Type B pancreatic cell (in vitro differentiated cells): ENCODE measurements at regions not wholly inside any gene's neighbourhood (a gene's known extent, or its start where the extent isn't known, plus 50 kb on each side); places are given as distances from the start of the nearest gene placed in this dataset.

Experiments used
- DNase-seq: peaks from one replicate; pipeline ENCODE4 v3.0.0; 2021; ENCODE audit warnings: mixed read lengths; ENCODE audit not compliant: unreplicated experiment; ENCODE audit errors: extremely low spot score
- H3K27ac Mint-ChIP-seq: 2 replicates; pipeline ENCODE4 v1.8.0; 2021; ENCODE audit warnings: mild to moderate bottlenecking, mixed read lengths
- H3K27me3 Mint-ChIP-seq: 2 replicates; pipeline ENCODE4 v1.8.0; 2021; ENCODE audit warnings: mixed read lengths
- H3K36me3 Mint-ChIP-seq: 2 replicates; pipeline ENCODE4 v1.8.0; 2021; ENCODE audit warnings: mixed read lengths
- H3K4me1 Mint-ChIP-seq: one replicate; pipeline ENCODE4 v1.8.0; 2021; ENCODE audit warnings: mixed read lengths; ENCODE audit not compliant: unreplicated experiment
- H3K4me3 Mint-ChIP-seq: 2 replicates; pipeline ENCODE4 v1.8.0; 2021; ENCODE audit warnings: mild to moderate bottlenecking, mixed read lengths
- H3K9me3 Mint-ChIP-seq: 2 replicates; pipeline ENCODE4 v1.8.0; 2021; ENCODE audit warnings: mixed read lengths
- TF ChIP-seq, protein P1 (sequence below): fragments of 200-600 bp; sonication (generic); conservative IDR thresholded peaks from 2 replicates; pipeline ENCODE4 v1.5.0; 2021; ENCODE audit warnings: antibody characterized with exemption, mild to moderate bottlenecking

DNA sequence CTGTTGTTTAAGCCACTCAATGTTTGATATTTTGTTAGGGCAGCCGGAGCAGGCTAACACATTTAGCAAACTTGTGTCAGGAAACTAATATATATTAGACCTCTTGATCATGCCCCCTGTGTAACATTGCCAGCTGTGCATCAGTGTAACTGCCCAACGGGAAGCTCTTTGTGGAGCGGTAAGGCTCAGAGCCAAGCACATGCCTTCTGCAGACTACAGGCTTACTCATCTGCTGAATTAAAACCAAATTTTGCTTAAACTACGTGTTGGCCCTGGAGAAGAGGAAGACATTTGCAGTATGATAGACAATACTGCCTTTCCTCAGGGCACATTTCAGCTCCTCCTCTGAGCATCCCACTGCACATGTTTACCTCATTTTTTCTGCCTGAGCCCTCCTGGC lies 50.5 kb upstream of the KCNMB2 start:
- DNase-seq: no peak
- no peak overlapping the region for H3K27ac Mint-ChIP-seq
- H3K4me1 Mint-ChIP-seq: no peaks in the 10 kb centered on the region
- TF ChIP-seq, protein P1, sequence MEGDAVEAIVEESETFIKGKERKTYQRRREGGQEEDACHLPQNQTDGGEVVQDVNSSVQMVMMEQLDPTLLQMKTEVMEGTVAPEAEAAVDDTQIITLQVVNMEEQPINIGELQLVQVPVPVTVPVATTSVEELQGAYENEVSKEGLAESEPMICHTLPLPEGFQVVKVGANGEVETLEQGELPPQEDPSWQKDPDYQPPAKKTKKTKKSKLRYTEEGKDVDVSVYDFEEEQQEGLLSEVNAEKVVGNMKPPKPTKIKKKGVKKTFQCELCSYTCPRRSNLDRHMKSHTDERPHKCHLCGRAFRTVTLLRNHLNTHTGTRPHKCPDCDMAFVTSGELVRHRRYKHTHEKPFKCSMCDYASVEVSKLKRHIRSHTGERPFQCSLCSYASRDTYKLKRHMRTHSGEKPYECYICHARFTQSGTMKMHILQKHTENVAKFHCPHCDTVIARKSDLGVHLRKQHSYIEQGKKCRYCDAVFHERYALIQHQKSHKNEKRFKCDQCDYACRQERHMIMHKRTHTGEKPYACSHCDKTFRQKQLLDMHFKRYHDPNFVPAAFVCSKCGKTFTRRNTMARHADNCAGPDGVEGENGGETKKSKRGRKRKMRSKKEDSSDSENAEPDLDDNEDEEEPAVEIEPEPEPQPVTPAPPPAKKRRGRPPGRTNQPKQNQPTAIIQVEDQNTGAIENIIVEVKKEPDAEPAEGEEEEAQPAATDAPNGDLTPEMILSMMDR: no peak
- H3K9me3 Mint-ChIP-seq: no peaks in the 10 kb centered on the region
- H3K27me3 Mint-ChIP-seq: no peaks in the 10 kb centered on the region
- no peaks in the 10 kb centered on the region for H3K36me3 Mint-ChIP-seq
- H3K4me3 Mint-ChIP-seq: no peak overlapping the region
